ENCODE measurements at regions not wholly inside any gene's neighbourhood (a gene's known extent, or its start where the extent isn't known, plus 50 kb on each side); places are given as distances from the start of the nearest gene placed in this dataset.

DNA sequence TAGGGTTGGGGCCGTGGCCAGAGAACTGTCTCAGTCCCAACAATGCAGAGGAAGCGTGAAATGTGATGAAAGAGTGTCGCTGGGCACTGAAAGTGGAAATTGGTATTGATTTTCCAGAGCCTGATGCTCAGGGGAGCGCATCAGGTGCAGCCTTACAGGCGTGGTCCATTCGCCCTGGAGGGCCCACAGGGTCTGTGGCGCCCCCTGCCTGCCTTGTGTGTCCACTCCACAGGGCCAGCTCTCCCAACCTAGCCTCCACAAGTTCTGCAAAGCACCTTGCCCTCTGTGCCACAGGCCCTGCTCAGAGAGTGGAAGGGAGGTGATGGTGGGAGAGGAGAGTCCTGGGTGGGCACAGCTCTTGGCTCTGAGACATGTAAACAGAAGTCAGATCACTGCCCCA lies 54.9 kb upstream of the LMO1 start:
- CTCF ChIA-PET = interaction anchor here (1.0 to 2.0 kb wide), 2 partner anchors 55 to 86 kb away, joined by 3 to 7 read pairs; partner anchors contain the start of gene LMO1
- H3K79me2 ChIP-seq (ENCODE audit: control insufficient read depth, insufficient read depth, low read length) = no peaks in the 10 kb centered on the region
- H3K27ac ChIP-seq (ENCODE audit: insufficient read depth, low read depth, low read length) = no peak overlapping the region
- H3K9ac ChIP-seq (replicated peaks; ENCODE audit: extremely low read depth, insufficient read depth, low read length) = no peak overlapping the region
- H3K4me3 ChIP-seq (replicated peaks in 1 of 3; ENCODE audit: insufficient read depth in 1 of 3, low read depth in 1 of 3, low read length in 3 of 3) = no peak overlapping the region
- H3K36me3 ChIP-seq (ENCODE audit: control insufficient read depth in 2 of 2, extremely low read depth in 1 of 2, insufficient read depth in 2 of 2, low read length in 2 of 2) = no peaks in the 10 kb centered on the region
- TF ChIP-seq GATA2 (IDR thresholded peaks at IDR 0.05; ENCODE audit: insufficient read depth, insufficient read length, low read depth, low read length) = no peak
- no peak for TF ChIP-seq POLR2AphosphoS5 (IDR thresholded peaks at IDR 0.05; ENCODE audit: insufficient read depth, low read depth, low read length)
- no peak for TF ChIP-seq MAX (IDR thresholded peaks at IDR 0.05; ENCODE audit: insufficient read depth, insufficient read length)
- no peak for TF ChIP-seq POLR2A (IDR thresholded peaks at IDR 0.05; ENCODE audit: low read depth, low read length)
- TF ChIP-seq CTCF (IDR thresholded peaks at IDR 0.05; ENCODE audit: extremely low read depth in 1 of 2, insufficient read depth in 1 of 2, low read depth in 1 of 2, low read length in 2 of 2) = peak; percentile 17 to 42
- TF ChIP-seq FOS (IDR thresholded peaks at IDR 0.05; ENCODE audit: borderline replicate concordance, insufficient read depth, low read length) = no peak
- no peak for DNase-seq (ENCODE audit: low read depth, low spot score)
- no peaks in the 10 kb centered on the region for H3K9me3 ChIP-seq (replicated peaks; ENCODE audit: control insufficient read depth, insufficient read depth, low read length)
- no peaks in the 10 kb centered on the region for H3K4me1 ChIP-seq (ENCODE audit: control insufficient read depth, extremely low read depth, insufficient read depth, low read length)
- intact Hi-C loops (cut with micrococcal nuclease) = loop anchor here (5.0 kb wide), 1 partner anchor 91 kb away; no protein-coding TSS in a partner anchor
- no peaks in the 10 kb centered on the region for H3K9me1 ChIP-seq (replicated peaks; ENCODE audit: control insufficient read depth, extremely low read depth, insufficient read depth, low read length)
- H4K20me1 ChIP-seq (replicated peaks; ENCODE audit: control insufficient read depth, extremely low read depth, insufficient read depth, low read length) = no peaks in the 10 kb centered on the region
- no peaks in the 10 kb centered on the region for H3K27me3 ChIP-seq (ENCODE audit: control insufficient read depth in 2 of 2, insufficient read depth in 2 of 2, low read length in 2 of 2)
- H3K4me2 ChIP-seq (ENCODE audit: insufficient read depth, low read length) = no peak overlapping the region
- dilution Hi-C loops (cut with MboI; ENCODE audit: extremely low pct_ligation_motif_present, low sequenced_read_pairs) = no loop called here
- BruUV-seq (replicated peaks) = no TSS peak
- no peak overlapping the region for H2AFZ ChIP-seq (ENCODE audit: low read depth, low read length)
- POLR2A ChIA-PET = no interaction called here
- FAIRE-seq = no peak

DNA sequence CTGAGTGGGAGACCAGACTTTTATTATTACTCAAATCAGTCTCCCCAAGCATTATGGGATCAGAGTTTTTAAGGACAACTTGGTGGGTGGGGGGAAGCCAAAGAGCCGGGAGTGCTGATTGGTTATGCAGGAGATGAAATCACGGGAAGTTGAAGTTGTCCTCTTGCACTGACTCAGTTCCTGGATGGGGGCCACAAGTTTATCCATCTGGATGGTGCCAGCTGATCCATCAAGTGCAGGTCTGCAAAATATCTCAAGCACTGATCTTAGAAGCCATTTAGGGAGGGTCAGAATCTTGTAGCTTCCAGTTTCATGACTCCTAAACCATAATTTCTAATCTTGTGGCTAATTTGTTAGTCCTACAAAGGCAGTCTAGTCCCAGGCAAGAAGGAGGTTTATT lies 53.5 kb upstream of the LMO1 start:
- BruUV-seq (replicated peaks) = no TSS peak
- no peaks in the 10 kb centered on the region for H3K9me1 ChIP-seq (replicated peaks; ENCODE audit: control insufficient read depth, extremely low read depth, insufficient read depth, low read length)
- intact Hi-C loops (cut with micrococcal nuclease) = loop anchor here (5.0 kb wide), 1 partner anchor 90 kb away; no protein-coding TSS in a partner anchor
- no peaks in the 10 kb centered on the region for H3K9me3 ChIP-seq (replicated peaks; ENCODE audit: control insufficient read depth, insufficient read depth, low read length)
- no peak overlapping the region for H3K27ac ChIP-seq (ENCODE audit: insufficient read depth, low read depth, low read length)
- POLR2A ChIA-PET = no interaction called here
- H3K4me3 ChIP-seq (replicated peaks in 1 of 3; ENCODE audit: insufficient read depth in 1 of 3, low read depth in 1 of 3, low read length in 3 of 3) = no peak overlapping the region
- CTCF ChIA-PET = no interaction called here
- H3K9ac ChIP-seq (replicated peaks; ENCODE audit: extremely low read depth, insufficient read depth, low read length) = no peak overlapping the region
- TF ChIP-seq FOS (IDR thresholded peaks at IDR 0.05; ENCODE audit: borderline replicate concordance, insufficient read depth, low read length) (no peak), POLR2A (IDR thresholded peaks at IDR 0.05; ENCODE audit: low read depth, low read length) (no peak), CTCF (IDR thresholded peaks at IDR 0.05; ENCODE audit: extremely low read depth in 1 of 2, insufficient read depth in 1 of 2, low read depth in 1 of 2, low read length in 2 of 2) (no peak), GATA2 (IDR thresholded peaks at IDR 0.05; ENCODE audit: insufficient read depth, insufficient read length, low read depth, low read length) (peak; percentile 10), JUN (IDR thresholded peaks at IDR 0.05; ENCODE audit: borderline replicate concordance, insufficient read depth, insufficient read length, low read depth) (no peak), MYC (IDR thresholded peaks at IDR 0.05; ENCODE audit: low read depth, low read length) (no peak), EZH2 (IDR thresholded peaks at IDR 0.05; ENCODE audit: borderline replicate concordance, low read depth, low read length, severe bottlenecking) (no peak), POLR2AphosphoS5 (IDR thresholded peaks at IDR 0.05; ENCODE audit: insufficient read depth, low read depth, low read length) (no peak)
- H2AFZ ChIP-seq (ENCODE audit: low read depth, low read length) = no peak overlapping the region
- no peaks in the 10 kb centered on the region for H3K27me3 ChIP-seq (ENCODE audit: control insufficient read depth in 2 of 2, insufficient read depth in 2 of 2, low read length in 2 of 2)
- H3K79me2 ChIP-seq (ENCODE audit: control insufficient read depth, insufficient read depth, low read length) = no peaks in the 10 kb centered on the region
- dilution Hi-C loops (cut with MboI; ENCODE audit: extremely low pct_ligation_motif_present, low sequenced_read_pairs) = no loop called here
- DNase-seq (ENCODE audit: low read depth, low spot score) (no peak), FAIRE-seq (no peak)
- no peaks in the 10 kb centered on the region for H4K20me1 ChIP-seq (replicated peaks; ENCODE audit: control insufficient read depth, extremely low read depth, insufficient read depth, low read length)
- H3K4me1 ChIP-seq (ENCODE audit: control insufficient read depth, extremely low read depth, insufficient read depth, low read length) = no peaks in the 10 kb centered on the region
- H3K36me3 ChIP-seq (ENCODE audit: control insufficient read depth in 2 of 2, extremely low read depth in 1 of 2, insufficient read depth in 2 of 2, low read length in 2 of 2) = no peaks in the 10 kb centered on the region
- no peak overlapping the region for H3K4me2 ChIP-seq (ENCODE audit: insufficient read depth, low read length)
